ENCODE measurements at regions not wholly inside any gene's neighbourhood (a gene's known extent, or its start where the extent isn't known, plus 50 kb on each side); places are given as distances from the start of the nearest gene placed in this dataset.

GRCh38 chr14:36405589-36406274 is 85.3 kb upstream of the MBIP start:
- no peaks in the 10 kb centered on the region for H3K36me3 ChIP-seq (ENCODE audit: insufficient read depth, low read length)
- H3F3A ChIP-seq (ENCODE audit: insufficient read depth, low read length, poor library complexity, severe bottlenecking), result no peaks in the 10 kb centered on the region
- no peaks in the 10 kb centered on the region for H3K9me3 ChIP-seq (ENCODE audit: low read length)
- H4K20me1 ChIP-seq (ENCODE audit: insufficient read depth), result no peaks in the 10 kb centered on the region
- H3K9me2 ChIP-seq (ENCODE audit: insufficient read depth, low read length), result no peaks in the 10 kb centered on the region
- no peak overlapping the region for H3K4me3 ChIP-seq (ENCODE audit: low read length)
- no peaks in the 10 kb centered on the region for H3K27me3 ChIP-seq (ENCODE audit: insufficient read depth, low read depth, low read length)
- H3K27ac ChIP-seq (ENCODE audit: low read length), result no peak overlapping the region
- no peak for TF ChIP-seq TAF1 (IDR thresholded peaks at IDR 0.05; ENCODE audit: low read depth)
- no peak for TF ChIP-seq EZH2 (IDR thresholded peaks at IDR 0.05; ENCODE audit: borderline replicate concordance, insufficient read depth, low read length, poor library complexity, severe bottlenecking)
- TF ChIP-seq SMC3 (conservative IDR thresholded peaks at IDR 0.05; ENCODE audit: poor library complexity), result no peak
- no peak for TF ChIP-seq POLR2AphosphoS5 (IDR thresholded peaks at IDR 0.05)
- TF ChIP-seq, protein P1, sequence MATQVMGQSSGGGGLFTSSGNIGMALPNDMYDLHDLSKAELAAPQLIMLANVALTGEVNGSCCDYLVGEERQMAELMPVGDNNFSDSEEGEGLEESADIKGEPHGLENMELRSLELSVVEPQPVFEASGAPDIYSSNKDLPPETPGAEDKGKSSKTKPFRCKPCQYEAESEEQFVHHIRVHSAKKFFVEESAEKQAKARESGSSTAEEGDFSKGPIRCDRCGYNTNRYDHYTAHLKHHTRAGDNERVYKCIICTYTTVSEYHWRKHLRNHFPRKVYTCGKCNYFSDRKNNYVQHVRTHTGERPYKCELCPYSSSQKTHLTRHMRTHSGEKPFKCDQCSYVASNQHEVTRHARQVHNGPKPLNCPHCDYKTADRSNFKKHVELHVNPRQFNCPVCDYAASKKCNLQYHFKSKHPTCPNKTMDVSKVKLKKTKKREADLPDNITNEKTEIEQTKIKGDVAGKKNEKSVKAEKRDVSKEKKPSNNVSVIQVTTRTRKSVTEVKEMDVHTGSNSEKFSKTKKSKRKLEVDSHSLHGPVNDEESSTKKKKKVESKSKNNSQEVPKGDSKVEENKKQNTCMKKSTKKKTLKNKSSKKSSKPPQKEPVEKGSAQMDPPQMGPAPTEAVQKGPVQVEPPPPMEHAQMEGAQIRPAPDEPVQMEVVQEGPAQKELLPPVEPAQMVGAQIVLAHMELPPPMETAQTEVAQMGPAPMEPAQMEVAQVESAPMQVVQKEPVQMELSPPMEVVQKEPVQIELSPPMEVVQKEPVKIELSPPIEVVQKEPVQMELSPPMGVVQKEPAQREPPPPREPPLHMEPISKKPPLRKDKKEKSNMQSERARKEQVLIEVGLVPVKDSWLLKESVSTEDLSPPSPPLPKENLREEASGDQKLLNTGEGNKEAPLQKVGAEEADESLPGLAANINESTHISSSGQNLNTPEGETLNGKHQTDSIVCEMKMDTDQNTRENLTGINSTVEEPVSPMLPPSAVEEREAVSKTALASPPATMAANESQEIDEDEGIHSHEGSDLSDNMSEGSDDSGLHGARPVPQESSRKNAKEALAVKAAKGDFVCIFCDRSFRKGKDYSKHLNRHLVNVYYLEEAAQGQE (IDR thresholded peaks at IDR 0.05; ENCODE audit: borderline replicate concordance), result no peak
- TF ChIP-seq MXI1 (conservative IDR thresholded peaks at IDR 0.05; ENCODE audit: poor library complexity, severe bottlenecking), result no peak
- TF ChIP-seq CTCF (IDR thresholded peaks at IDR 0.05; ENCODE audit: poor library complexity, severe bottlenecking), result no peak
- no peak for TF ChIP-seq EP300 (conservative IDR thresholded peaks at IDR 0.05; ENCODE audit: poor library complexity, severe bottlenecking)
- no peak for TF ChIP-seq RAD21 (conservative IDR thresholded peaks at IDR 0.05)
- H2AFZ ChIP-seq (ENCODE audit: low read depth, low read length), result no peak overlapping the region
- H3K4me2 ChIP-seq (ENCODE audit: low read length), result no peak overlapping the region
- H3K9ac ChIP-seq (ENCODE audit: low read length), result no peak overlapping the region
- H3K79me2 ChIP-seq (replicated peaks; ENCODE audit: insufficient read depth, low read length), result no peaks in the 10 kb centered on the region

DNA sequence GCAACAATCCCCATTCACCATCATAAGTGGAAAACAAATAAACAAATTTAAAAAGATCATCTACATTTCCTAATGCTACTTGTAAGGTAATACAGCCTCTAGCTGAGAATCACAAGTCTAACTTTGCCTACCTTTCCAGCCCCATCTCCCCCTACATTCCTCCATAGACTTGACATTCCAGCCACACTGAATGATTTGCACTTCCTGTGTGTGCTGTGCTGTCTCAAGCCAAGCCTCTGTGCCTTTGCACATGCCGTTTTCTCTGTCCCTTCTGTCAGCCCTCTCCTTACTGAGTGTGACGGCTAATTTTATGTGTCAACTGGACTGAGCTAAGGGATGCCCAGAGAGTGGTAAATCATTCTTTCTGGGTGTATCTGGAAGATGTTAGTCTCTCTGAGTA is 82.4 kb upstream of the MBIP start:
- Histone ChIP-seq H3K36me3 (ENCODE audit: insufficient read depth, low read length) (no peaks in the 10 kb centered on the region), H3K27me3 (ENCODE audit: insufficient read depth, low read depth, low read length) (no peaks in the 10 kb centered on the region), H3K27ac (ENCODE audit: low read length) (no peak overlapping the region), H3K4me3 (ENCODE audit: low read length) (no peak overlapping the region), H3K4me2 (ENCODE audit: low read length) (no peak overlapping the region), H3K9me2 (ENCODE audit: insufficient read depth, low read length) (no peaks in the 10 kb centered on the region), H2AFZ (ENCODE audit: low read depth, low read length) (no peak overlapping the region), H3K9ac (ENCODE audit: low read length) (no peak overlapping the region), H3K79me2 (replicated peaks; ENCODE audit: insufficient read depth, low read length) (no peaks in the 10 kb centered on the region), H3F3A (ENCODE audit: insufficient read depth, low read length, poor library complexity, severe bottlenecking) (no peaks in the 10 kb centered on the region), H4K20me1 (ENCODE audit: insufficient read depth) (no peaks in the 10 kb centered on the region), H3K9me3 (ENCODE audit: low read length) (no peaks in the 10 kb centered on the region)
- no peak for TF ChIP-seq EP300 (conservative IDR thresholded peaks at IDR 0.05; ENCODE audit: poor library complexity, severe bottlenecking)
- TF ChIP-seq CTCF (IDR thresholded peaks at IDR 0.05; ENCODE audit: poor library complexity, severe bottlenecking), result no peak
- no peak for TF ChIP-seq MXI1 (conservative IDR thresholded peaks at IDR 0.05; ENCODE audit: poor library complexity, severe bottlenecking)
- no peak for TF ChIP-seq SMC3 (conservative IDR thresholded peaks at IDR 0.05; ENCODE audit: poor library complexity)
- TF ChIP-seq EZH2 (IDR thresholded peaks at IDR 0.05; ENCODE audit: borderline replicate concordance, insufficient read depth, low read length, poor library complexity, severe bottlenecking), result no peak
- TF ChIP-seq RAD21 (conservative IDR thresholded peaks at IDR 0.05), result no peak
- no peak for TF ChIP-seq POLR2AphosphoS5 (IDR thresholded peaks at IDR 0.05)
- TF ChIP-seq, protein P1 (IDR thresholded peaks at IDR 0.05; ENCODE audit: borderline replicate concordance), result no peak
- TF ChIP-seq TAF1 (IDR thresholded peaks at IDR 0.05; ENCODE audit: low read depth), result no peak
